NCI-H82 treated with DMSO at 0.1 percent for 48 hours (cell line): ENCODE measurements at regions not wholly inside any gene's neighbourhood (a gene's known extent, or its start where the extent isn't known, plus 50 kb on each side); places are given as distances from the start of the nearest gene placed in this dataset.

Source experiments
- DNase-seq: peaks from one replicate; lab custom pipeline; 2025; ENCODE audit not compliant: unreplicated experiment; lab: John Stamatoyannopoulos, UW

- no peak for DNase-seq
These were observed 69.3 kb upstream of the SMNDC1 start for GRCh38 chr10:110373857-110374654.

- no peak for DNase-seq
These were observed 70.4 kb upstream of the SMNDC1 start for GRCh38 chr10:110375121-110375520.

GRCh38 chr10:110376021-110376766 lies 71.5 kb upstream of the SMNDC1 start:
- no peak for DNase-seq

DNA sequence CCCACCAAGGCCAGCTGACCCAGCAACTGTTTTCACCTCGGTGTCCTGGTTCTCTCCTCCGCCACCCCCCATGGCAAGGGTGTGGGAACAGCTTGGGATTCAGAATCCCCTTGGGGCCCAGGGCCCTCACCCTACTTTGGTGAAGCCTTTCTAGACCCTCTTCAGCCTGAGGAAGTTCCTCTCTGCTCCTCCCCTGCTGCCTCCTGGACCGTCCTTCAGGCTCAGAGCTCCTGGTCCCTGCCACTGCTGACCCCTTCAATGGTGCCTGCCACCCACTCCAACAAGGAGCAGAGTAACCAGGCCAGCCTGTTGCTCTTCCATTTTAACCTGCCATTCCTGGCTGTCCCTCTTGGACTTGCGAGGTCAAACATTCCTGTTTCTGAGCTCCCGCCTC lies 72.0 kb upstream of the SMNDC1 start:
- no peak for DNase-seq

- DNase-seq = no peak
These were observed 73.3 kb upstream of the SMNDC1 start for GRCh38 chr10:110378006-110378405.

- DNase-seq = no peak
These were observed 73.9 kb upstream of the SMNDC1 start for GRCh38 chr10:110378533-110379108.

GRCh38 chr10:110379831-110380230 lies 75.1 kb upstream of the SMNDC1 start:
- DNase-seq = no peak

DNA sequence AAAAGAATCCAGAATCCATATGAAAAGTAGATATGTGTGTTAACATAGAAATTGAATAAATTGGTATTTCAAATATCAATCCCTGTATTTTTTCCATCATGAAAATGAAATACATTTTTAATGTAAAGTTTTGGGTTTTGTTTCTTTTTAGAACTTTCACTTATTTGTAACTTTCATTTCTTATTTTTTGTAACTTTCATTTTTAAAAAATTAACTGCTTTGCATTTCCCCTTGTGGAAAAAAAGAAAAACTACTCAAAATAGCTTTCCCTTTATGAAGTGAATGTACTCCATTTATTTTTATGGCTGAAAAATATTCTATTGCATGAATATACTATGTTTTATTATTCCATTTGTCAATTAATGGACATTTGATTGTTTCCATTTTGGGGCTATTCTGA lies 75.6 kb upstream of the SMNDC1 start:
- no peak for DNase-seq

- DNase-seq = no peak
These were observed 78.0 kb upstream of the SMNDC1 start for GRCh38 chr10:110382695-110383094.

- no peak for DNase-seq
These were observed 82.9 kb upstream of the SMNDC1 start for GRCh38 chr10:110387617-110387982.

GRCh38 chr10:110387983-110388686 lies 83.4 kb upstream of the SMNDC1 start:
- no peak for DNase-seq

GRCh38 chr10:110388687-110389052 lies 84.0 kb upstream of the SMNDC1 start:
- peak; percentile 62 for DNase-seq

DNA sequence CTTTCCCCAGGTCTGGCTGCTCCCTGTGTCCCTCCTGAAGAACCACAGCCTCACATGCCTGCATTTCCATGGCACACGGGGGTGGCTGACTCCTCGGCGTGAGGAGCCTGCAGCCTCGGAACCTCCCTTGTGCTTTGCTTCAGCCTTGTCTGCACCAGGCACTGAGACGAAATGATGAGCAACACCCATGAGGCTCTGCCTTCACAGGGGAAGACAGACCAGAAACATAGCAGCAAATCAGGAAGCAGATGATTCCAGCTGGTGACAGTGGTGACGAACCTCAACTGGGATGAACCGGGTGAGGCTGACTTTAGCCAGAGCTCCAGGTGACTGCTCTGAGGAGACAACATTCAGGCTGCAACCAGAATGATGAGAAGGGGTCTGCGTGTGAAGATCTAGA lies 84.5 kb upstream of the SMNDC1 start:
- no peak for DNase-seq

GRCh38 chr10:110391541-110391940 lies 86.8 kb upstream of the SMNDC1 start:
- no peak for DNase-seq

DNA sequence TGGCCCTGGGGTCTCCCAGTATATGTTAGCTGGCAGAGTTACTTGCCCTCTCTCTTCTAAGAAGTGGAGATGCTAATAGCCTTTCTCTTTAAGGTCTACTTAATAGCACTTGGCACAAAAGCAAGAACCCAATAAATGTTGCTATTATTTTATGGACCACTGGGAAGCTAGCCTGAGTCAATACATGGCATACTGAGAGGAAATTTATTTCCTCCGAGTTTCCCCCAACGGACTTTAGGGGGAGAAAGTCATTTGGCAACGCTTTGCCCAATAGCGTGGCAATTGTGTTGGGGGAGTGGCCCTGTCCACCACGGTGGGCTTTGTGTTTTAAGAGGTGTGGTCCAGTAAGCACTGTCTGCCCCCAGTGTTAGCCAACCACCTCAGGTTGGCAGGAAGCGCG lies 87.4 kb upstream of the SMNDC1 start:
- no peak for DNase-seq

DNA sequence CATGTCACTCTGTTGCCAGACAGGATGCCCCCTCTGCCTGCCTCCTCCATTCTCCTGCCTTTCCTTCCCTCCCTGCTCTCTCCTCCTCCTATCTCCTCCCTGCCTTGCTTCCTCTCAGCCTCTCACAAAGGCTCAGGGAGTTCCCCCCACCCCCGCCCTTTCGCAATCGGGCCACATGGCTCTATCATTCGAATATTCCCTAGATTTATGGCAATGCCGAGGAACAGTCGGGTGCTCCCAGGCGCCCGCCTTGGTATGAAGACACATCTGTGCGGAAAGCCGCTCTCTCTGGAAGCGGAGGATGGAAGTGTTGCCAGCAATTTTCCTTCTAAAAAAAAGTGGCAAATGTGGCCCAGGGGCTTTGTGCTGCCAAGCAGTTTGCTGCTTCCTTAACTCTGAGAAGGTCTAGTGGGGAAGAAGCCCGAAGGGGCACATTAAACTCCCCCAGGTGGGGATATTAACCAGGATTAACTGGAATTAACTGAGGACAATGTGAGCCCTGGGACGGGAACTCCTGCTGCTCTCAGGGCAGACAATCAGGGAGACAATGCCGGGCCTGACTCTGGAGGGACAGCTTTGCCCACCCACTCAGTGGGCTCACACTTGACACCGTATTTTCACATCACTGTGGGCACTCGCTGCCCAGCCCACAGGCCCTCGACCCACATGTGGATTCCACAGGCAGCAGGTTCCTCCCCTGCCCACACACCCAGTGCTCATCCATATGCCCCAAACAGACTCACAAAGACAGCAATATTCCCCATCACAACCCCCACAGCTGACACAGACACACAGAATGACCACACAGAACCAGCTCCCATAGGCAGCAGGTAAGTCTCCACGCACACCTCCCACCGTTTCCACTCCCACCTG lies 88.4 kb upstream of the SMNDC1 start:
- DNase-seq = peak; percentile 38

GRCh38 chr10:110393866-110394265 lies 89.1 kb upstream of the SMNDC1 start:
- DNase-seq = no peak

DNA sequence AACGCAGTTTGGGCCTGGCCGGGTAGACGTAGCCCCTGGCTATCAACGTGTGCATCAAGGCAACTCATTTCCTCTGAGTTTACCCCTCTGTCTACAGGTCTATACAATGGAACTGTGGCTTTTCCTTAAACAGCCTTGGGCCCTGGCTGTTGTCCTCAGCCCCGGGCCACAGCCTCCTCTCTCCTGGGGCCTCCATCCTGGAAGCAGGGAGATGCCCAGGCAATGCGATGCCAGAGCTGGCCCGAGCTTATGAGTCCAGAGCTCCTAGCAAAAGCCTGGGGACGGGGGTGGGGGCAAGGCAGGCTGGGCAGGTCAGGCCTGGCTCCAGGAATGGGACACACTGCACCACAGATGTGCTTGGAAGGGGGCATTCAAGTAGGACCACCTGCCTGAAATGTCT lies 89.6 kb upstream of the SMNDC1 start:
- no peak for DNase-seq

DNA sequence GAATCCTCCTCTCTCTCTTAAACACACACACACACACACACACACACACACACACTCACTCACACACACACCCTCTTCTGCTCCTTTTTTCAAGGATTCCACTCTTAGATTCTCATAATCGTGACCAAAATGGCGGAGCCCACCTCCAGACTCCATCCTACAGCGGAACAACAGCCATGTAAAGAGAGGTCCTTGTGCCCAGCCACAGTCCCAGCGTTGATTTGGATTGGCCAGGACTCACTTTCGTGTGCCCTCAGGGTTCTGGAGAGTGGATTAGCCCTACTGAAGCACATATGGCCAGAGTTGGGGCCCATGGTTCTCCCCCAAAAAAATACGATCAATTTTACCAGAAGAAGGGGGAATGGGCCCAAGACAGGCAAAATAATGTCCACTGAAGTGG lies 90.2 kb upstream of the SMNDC1 start:
- DNase-seq = no peak

DNA sequence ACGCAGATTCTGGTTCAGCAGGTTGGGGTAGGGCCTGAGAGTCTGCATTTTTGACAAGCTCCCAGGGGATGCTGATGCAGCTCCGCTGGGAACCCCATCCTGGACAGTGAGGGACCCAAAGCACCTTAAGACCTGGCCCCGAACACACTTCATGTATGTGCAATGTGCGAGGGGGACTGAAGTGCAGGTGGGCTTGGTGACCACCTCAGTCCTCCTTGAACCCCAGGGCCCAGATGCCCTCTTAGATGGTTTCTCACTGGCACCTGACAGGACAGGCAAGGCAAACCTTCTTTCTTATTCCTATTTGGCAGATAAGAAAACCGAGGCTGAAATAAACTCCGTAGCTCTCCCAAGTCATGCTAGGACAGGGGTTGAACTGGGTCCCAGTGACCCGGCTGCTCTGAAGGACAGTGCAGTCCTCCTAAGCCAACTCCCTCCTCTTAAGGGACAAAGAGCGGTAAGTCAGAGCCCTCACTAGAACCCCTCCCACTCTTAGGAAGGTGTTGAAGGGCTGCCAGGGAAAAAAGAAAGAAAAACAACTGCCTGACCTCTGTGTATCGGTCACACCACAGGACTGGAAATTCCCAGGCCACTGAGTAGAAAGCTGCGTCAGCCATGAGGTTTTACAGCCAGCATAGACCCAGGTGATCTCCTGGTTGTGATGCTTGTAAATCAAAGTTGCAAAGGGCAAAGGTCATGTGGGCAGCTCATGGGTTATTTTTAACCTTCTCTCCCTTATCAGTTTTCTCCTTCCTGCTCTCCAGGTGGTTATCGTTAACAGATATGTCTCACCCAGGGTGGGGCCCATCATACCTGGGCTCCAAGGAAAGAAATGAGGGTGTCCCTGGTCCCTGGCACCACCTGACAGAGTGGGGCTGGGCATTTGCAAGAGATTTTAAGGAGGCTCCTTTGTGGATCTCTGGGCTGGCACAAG lies 90.9 kb upstream of the SMNDC1 start:
- DNase-seq = no peak
